B cell (primary cell): ENCODE measurements at regions not wholly inside any gene's neighbourhood (a gene's known extent, or its start where the extent isn't known, plus 50 kb on each side); places are given as distances from the start of the nearest gene placed in this dataset.

Experiments
- ATAC-seq: fragments of 200-7000 bp; cut with Tn5 transposase; one replicate; pipeline ENCODE4 v1.10.0; 2021; ENCODE audit warnings: low read depth, mild to moderate bottlenecking, moderate number of reproducible peaks, moderate library complexity
- CTCF ChIA-PET: fragments of 350-600 bp; sonication (Branson Sonifier 250); formaldehyde crosslinking; loops from one replicate; lab custom pipeline; 2021; ENCODE audit warnings: antibody characterized with exemption, inconsistent platforms; lab: Charles Lee
- POLR2A ChIA-PET: fragments of 350-600 bp; sonication (Branson Sonifier 250); formaldehyde crosslinking; loops from one replicate; lab custom pipeline; 2021; ENCODE audit warnings: antibody characterized with exemption; lab: Charles Lee
- DNase-seq: peaks from one replicate; pipeline ENCODE4 v3.0.0; 2013
- H2AFZ ChIP-seq: 2 replicates; pipeline ENCODE4 v1.6.1; 2012; ENCODE audit warnings: mild to moderate bottlenecking, low read depth, low read length; ENCODE audit not compliant: insufficient read depth, poor library complexity, severe bottlenecking
- H3K27ac ChIP-seq, 2 donors: 1 replicate in 1 of 2; 2 replicates in 1 of 2; pipeline ENCODE4 v1.5.1; 2012 to 2013; ENCODE audit warnings: low read length in 2 of 2, mild to moderate bottlenecking in 2 of 2, moderate library complexity in 1 of 2
- H3K27me3 ChIP-seq, 4 experiments: fragments of 200-600 bp in 1 of 4; sonication (generic) in 1 of 4; replicated peaks in 1 of 4; 1 replicate in 2 of 4; 2 replicates in 2 of 4; pipeline versions ENCODE4 v1.6.1 to v1.7.0; 2013 to 2016; ENCODE audit warnings: low read length in 3 of 4, mild to moderate bottlenecking in 2 of 4, mixed read lengths in 1 of 4, moderate library complexity in 1 of 4; ENCODE audit not compliant: insufficient read depth in 4 of 4, control insufficient read depth in 3 of 4; ENCODE audit errors: control extremely low read depth in 1 of 4
- H3K36me3 ChIP-seq, 2 experiments: replicated peaks in 1 of 2; 1 replicate in 1 of 2; 2 replicates in 1 of 2; pipeline versions ENCODE4 v1.6.1 to v1.7.1; 2013; ENCODE audit warnings: low read length in 1 of 2; ENCODE audit not compliant: insufficient read depth in 2 of 2, control insufficient read depth in 1 of 2; ENCODE audit errors: control extremely low read depth in 1 of 2, extremely low read depth in 1 of 2
- H3K4me1 ChIP-seq, 2 donors: fragments of 200-600 bp in 1 of 2; sonication (generic) in 1 of 2; 1 replicate in 1 of 2; 2 replicates in 1 of 2; pipeline versions ENCODE4 v1.5.1 to v1.6.1; 2013 to 2017; ENCODE audit warnings: low read length in 2 of 2; ENCODE audit not compliant: control insufficient read depth in 2 of 2, insufficient read depth in 2 of 2
- H3K4me2 ChIP-seq: replicated peaks from 2 replicates; pipeline ENCODE3; 2012; ENCODE audit warnings: mild to moderate bottlenecking, low read depth, low read length; ENCODE audit not compliant: poor library complexity, severe bottlenecking
- H3K4me3 ChIP-seq, 5 experiments: fragments of 200-600 bp in 1 of 5; sonication (generic) in 1 of 5; 1 replicate in 3 of 5; 2 replicates in 2 of 5; pipeline versions ENCODE4 v1.5.1 to v1.7.0; 2011 to 2016; ENCODE audit warnings: low read length in 4 of 5, mild to moderate bottlenecking in 4 of 5, low read depth in 2 of 5, control low read depth in 1 of 5, moderate library complexity in 1 of 5; ENCODE audit not compliant: insufficient read depth in 1 of 5; ENCODE audit errors: control extremely low read depth in 1 of 5, extremely low read depth in 1 of 5
- H3K79me2 ChIP-seq: fragments of 200-600 bp; sonication (generic); one replicate; pipeline ENCODE4 v1.6.0; 2016; ENCODE audit warnings: low read length; ENCODE audit not compliant: control insufficient read depth, insufficient read depth
- H3K9ac ChIP-seq: fragments of 200-600 bp; sonication (generic); 2 replicates; pipeline ENCODE4 v1.6.1; 2017; ENCODE audit warnings: mild to moderate bottlenecking, low read length, moderate library complexity
- H3K9me3 ChIP-seq, 3 donors: one replicate each; pipeline versions ENCODE4 v1.6.1 to v1.7.1; 2013; ENCODE audit warnings: low read length in 2 of 3; ENCODE audit not compliant: control insufficient read depth in 2 of 3, insufficient read depth in 1 of 3; ENCODE audit errors: control extremely low read depth in 1 of 3
- H4K20me1 ChIP-seq: 2 replicates; pipeline ENCODE4 v1.6.0; 2012; ENCODE audit warnings: mild to moderate bottlenecking, low read length; ENCODE audit not compliant: insufficient read depth, control insufficient read depth, poor library complexity, severe bottlenecking
- H3K27ac Mint-ChIP-seq: one replicate; pipeline ENCODE4 v1.8.0; 2021; ENCODE audit warnings: mixed read lengths
- H3K27me3 Mint-ChIP-seq: one replicate; pipeline ENCODE4 v1.8.0; 2021; ENCODE audit warnings: mixed read lengths
- H3K4me1 Mint-ChIP-seq: one replicate; pipeline ENCODE4 v1.8.0; 2021; ENCODE audit warnings: mixed read lengths
- H3K4me3 Mint-ChIP-seq: one replicate; pipeline ENCODE4 v1.8.0; 2021; ENCODE audit warnings: mixed read lengths
- H3K9me3 Mint-ChIP-seq: one replicate; pipeline ENCODE4 v1.8.0; 2022; ENCODE audit warnings: mixed read lengths; ENCODE audit not compliant: insufficient read depth
- CTCF ChIP-seq: fragments of 200-600 bp; IDR thresholded peaks from one replicate; pipeline ENCODE4 v1.8.0; 2022; ENCODE audit warnings: antibody characterized with exemption, mild to moderate bottlenecking
- EZH2 ChIP-seq: IDR thresholded peaks from 2 replicates; pipeline ENCODE4 v1.6.1; 2012; ENCODE audit warnings: borderline replicate concordance, low read depth, mild to moderate bottlenecking, moderate library complexity, low read length; ENCODE audit not compliant: insufficient read depth, poor library complexity, severe bottlenecking
- WGBS: methylation state at CpG from one replicate; pipeline ENCODE4 v1.1.5; 2013; ENCODE audit warnings: missing lambda C conversion rate; ENCODE audit not compliant: insufficient coverage; 5-methylcytosine and 5-hydroxymethylcytosine counted together
- intact Hi-C: fragments of 100-400 bp; cut with micrococcal nuclease; formaldehyde crosslinking; loops from one replicate; pipeline ENCODE4 v1.10.0; 2022

- ChIA-PET POLR2A (no interaction called here), CTCF (no interaction called here)
- Histone ChIP-seq H4K20me1 (no peaks in the 10 kb centered on the region), H3K9ac (no peak overlapping the region), H3K79me2 (no peaks in the 10 kb centered on the region), H3K4me3 (no peak overlapping the region), H3K27ac (no peak overlapping the region), H3K36me3 (no peaks in the 10 kb centered on the region), H3K4me1 (no peaks in the 10 kb centered on the region), H3K27me3 (no peaks in the 10 kb centered on the region), H3K9me3 (peaks cover 0 to 10% (median 0%) of the 10 kb centered on the region in 3 donors), H3K4me2 (no peak overlapping the region), H2AFZ (no peak overlapping the region)
- H3K4me1 Mint-ChIP-seq: no peaks in the 10 kb centered on the region
- no peak for ATAC-seq
- no peak overlapping the region for H3K4me3 Mint-ChIP-seq
- no peak for DNase-seq
- intact Hi-C loops: no loop called here
- TF ChIP-seq EZH2: no peak
- TF ChIP-seq CTCF: no peak
- no peaks in the 10 kb centered on the region for H3K9me3 Mint-ChIP-seq
- no peaks in the 10 kb centered on the region for H3K27me3 Mint-ChIP-seq
- H3K27ac Mint-ChIP-seq: no peak overlapping the region
These were observed 150.2 kb downstream of the GNAI1 start for GRCh38 chr7:80284855-80285254.

- Mint-ChIP-seq H3K27ac (no peak overlapping the region), H3K4me3 (no peak overlapping the region), H3K27me3 (no peaks in the 10 kb centered on the region), H3K4me1 (no peaks in the 10 kb centered on the region), H3K9me3 (no peaks in the 10 kb centered on the region)
- DNase-seq: no peak
- no peaks in the 10 kb centered on the region for H3K36me3 ChIP-seq
- no peaks in the 10 kb centered on the region for H3K4me1 ChIP-seq
- no peaks in the 10 kb centered on the region for H4K20me1 ChIP-seq
- H3K4me2 ChIP-seq: no peak overlapping the region
- CTCF ChIA-PET: no interaction called here
- no peak for ATAC-seq
- POLR2A ChIA-PET: no interaction called here
- no peak overlapping the region for H2AFZ ChIP-seq
- H3K79me2 ChIP-seq: no peaks in the 10 kb centered on the region
- TF ChIP-seq EZH2 (no peak), CTCF (no peak)
- no peak overlapping the region for H3K27ac ChIP-seq
- intact Hi-C loops: no loop called here
- WGBS: no CpG with 5 or more reads among the region's 5 CpGs
- no peak overlapping the region for H3K9ac ChIP-seq
- H3K9me3 ChIP-seq: peaks cover 0 to 3% (median 0%) of the 10 kb centered on the region in 3 donors
- H3K27me3 ChIP-seq: no peaks in the 10 kb centered on the region
- H3K4me3 ChIP-seq: no peak overlapping the region
These were observed 145.1 kb downstream of the GNAI1 start for GRCh38 chr7:80279760-80280159.
